ENCODE measurements at regions not wholly inside any gene's neighbourhood (a gene's known extent, or its start where the extent isn't known, plus 50 kb on each side); places are given as distances from the start of the nearest gene placed in this dataset.

DNA sequence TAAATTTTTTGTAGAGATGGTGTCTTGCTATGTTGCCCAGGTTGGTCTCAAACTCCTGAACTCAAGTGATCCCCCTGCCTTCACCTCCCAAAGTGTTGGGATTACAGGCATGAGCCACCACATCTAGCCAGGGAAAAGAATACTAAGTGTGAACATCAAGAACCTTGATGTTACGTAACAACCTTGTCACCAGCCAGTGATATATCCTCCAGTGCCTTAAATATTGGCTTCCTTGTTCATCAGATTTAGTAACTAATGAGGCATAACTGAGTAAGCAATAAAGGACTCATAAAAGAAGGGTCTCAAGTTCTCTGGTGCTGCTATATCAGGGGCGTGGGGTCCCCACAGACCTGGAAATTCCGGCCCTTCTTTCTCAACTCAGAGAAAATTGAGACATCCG lies 60.5 kb upstream of the ENPEP start:
- TF ChIP-seq, protein P1, sequence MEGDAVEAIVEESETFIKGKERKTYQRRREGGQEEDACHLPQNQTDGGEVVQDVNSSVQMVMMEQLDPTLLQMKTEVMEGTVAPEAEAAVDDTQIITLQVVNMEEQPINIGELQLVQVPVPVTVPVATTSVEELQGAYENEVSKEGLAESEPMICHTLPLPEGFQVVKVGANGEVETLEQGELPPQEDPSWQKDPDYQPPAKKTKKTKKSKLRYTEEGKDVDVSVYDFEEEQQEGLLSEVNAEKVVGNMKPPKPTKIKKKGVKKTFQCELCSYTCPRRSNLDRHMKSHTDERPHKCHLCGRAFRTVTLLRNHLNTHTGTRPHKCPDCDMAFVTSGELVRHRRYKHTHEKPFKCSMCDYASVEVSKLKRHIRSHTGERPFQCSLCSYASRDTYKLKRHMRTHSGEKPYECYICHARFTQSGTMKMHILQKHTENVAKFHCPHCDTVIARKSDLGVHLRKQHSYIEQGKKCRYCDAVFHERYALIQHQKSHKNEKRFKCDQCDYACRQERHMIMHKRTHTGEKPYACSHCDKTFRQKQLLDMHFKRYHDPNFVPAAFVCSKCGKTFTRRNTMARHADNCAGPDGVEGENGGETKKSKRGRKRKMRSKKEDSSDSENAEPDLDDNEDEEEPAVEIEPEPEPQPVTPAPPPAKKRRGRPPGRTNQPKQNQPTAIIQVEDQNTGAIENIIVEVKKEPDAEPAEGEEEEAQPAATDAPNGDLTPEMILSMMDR (conservative IDR thresholded peaks at IDR 0.05 in 1 of 2, IDR thresholded peaks at IDR 0.05 in 1 of 2; ENCODE audit: low read depth in 1 of 2, low read length in 2 of 2), result no peak
- TF ChIP-seq EZH2 (IDR thresholded peaks at IDR 0.05; ENCODE audit: low read length, missing control alignments), result no peak

Measured in fibroblast of lung (primary cell).